Ishikawa (cell line): ENCODE measurements at regions not wholly inside any gene's neighbourhood (a gene's known extent, or its start where the extent isn't known, plus 50 kb on each side); places are given as distances from the start of the nearest gene placed in this dataset.

Source experiments
- CEBPB ChIP-seq: IDR thresholded peaks from 2 replicates; pipeline ENCODE4 v1.6.1; 2012
- CREB1 ChIP-seq: IDR thresholded peaks from 2 replicates; pipeline ENCODE4 v1.6.1; 2012; ENCODE audit warnings: low read depth
- EGR1 ChIP-seq: IDR thresholded peaks from 2 replicates; pipeline ENCODE4 v1.6.1; 2012
- EP300 ChIP-seq: IDR thresholded peaks from 2 replicates; pipeline ENCODE4 v1.6.1; 2012; ENCODE audit warnings: borderline replicate concordance
- FOXM1 ChIP-seq: IDR thresholded peaks from 2 replicates; pipeline ENCODE4 v1.6.1; 2012; ENCODE audit warnings: low read depth, borderline replicate concordance
- MAX ChIP-seq: IDR thresholded peaks from 2 replicates; pipeline ENCODE4 v1.6.1; 2012
- NFIC ChIP-seq: IDR thresholded peaks from 2 replicates; pipeline ENCODE4 v1.6.1; 2012
- RAD21 ChIP-seq: IDR thresholded peaks from 2 replicates; pipeline ENCODE4 v1.6.1; 2012; ENCODE audit warnings: low read depth
- TAF1 ChIP-seq: IDR thresholded peaks from 2 replicates; pipeline ENCODE4 v1.6.1; 2012; ENCODE audit warnings: low read depth, mild to moderate bottlenecking
- TCF12 ChIP-seq: IDR thresholded peaks from 2 replicates; pipeline ENCODE4 v1.6.1; 2012; ENCODE audit warnings: low read depth
- TEAD4 ChIP-seq: IDR thresholded peaks from 2 replicates; pipeline ENCODE4 v1.6.1; 2012
- YY1 ChIP-seq: IDR thresholded peaks from 2 replicates; pipeline ENCODE4 v1.6.1; 2012; ENCODE audit warnings: low read depth
- ZBTB7A ChIP-seq: IDR thresholded peaks from 2 replicates; pipeline ENCODE4 v1.6.1; 2012; ENCODE audit warnings: low read depth
- TF ChIP-seq, protein P1 (sequence below): IDR thresholded peaks from 2 replicates; pipeline ENCODE4 v1.6.1; 2012; ENCODE audit warnings: low read depth, mild to moderate bottlenecking
- TF ChIP-seq, protein P2 (sequence below): IDR thresholded peaks from 2 replicates; pipeline ENCODE4 v1.6.1; 2012

DNA sequence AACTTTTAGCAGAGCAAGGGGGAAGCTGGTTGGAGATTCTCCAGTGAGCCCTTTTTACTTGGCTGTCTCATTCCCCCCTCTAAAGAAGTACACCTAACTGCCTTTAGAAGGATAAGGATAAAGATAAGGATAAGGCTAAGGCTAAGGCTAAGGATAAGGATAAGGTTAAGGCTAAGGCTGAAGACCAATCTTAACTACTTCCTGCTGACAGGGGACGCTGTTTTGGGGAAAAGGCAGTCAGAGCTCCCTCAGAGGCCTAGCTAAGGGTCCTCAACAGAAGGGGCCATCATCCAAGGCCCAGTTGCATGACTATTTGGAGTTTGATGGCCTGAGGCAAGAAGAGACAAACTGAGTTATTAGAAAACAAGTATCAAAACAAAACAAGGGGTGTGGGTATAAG lies 94.3 kb upstream of the ARPP21 start:
- TF ChIP-seq NFIC (no peak), TAF1 (no peak), RAD21 (no peak), TCF12 (no peak), EGR1 (no peak)
- TF ChIP-seq, protein P1, sequence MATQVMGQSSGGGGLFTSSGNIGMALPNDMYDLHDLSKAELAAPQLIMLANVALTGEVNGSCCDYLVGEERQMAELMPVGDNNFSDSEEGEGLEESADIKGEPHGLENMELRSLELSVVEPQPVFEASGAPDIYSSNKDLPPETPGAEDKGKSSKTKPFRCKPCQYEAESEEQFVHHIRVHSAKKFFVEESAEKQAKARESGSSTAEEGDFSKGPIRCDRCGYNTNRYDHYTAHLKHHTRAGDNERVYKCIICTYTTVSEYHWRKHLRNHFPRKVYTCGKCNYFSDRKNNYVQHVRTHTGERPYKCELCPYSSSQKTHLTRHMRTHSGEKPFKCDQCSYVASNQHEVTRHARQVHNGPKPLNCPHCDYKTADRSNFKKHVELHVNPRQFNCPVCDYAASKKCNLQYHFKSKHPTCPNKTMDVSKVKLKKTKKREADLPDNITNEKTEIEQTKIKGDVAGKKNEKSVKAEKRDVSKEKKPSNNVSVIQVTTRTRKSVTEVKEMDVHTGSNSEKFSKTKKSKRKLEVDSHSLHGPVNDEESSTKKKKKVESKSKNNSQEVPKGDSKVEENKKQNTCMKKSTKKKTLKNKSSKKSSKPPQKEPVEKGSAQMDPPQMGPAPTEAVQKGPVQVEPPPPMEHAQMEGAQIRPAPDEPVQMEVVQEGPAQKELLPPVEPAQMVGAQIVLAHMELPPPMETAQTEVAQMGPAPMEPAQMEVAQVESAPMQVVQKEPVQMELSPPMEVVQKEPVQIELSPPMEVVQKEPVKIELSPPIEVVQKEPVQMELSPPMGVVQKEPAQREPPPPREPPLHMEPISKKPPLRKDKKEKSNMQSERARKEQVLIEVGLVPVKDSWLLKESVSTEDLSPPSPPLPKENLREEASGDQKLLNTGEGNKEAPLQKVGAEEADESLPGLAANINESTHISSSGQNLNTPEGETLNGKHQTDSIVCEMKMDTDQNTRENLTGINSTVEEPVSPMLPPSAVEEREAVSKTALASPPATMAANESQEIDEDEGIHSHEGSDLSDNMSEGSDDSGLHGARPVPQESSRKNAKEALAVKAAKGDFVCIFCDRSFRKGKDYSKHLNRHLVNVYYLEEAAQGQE, result no peak

GRCh38 chr3:35549690-35550089 lies 89.6 kb upstream of the ARPP21 start:
- TF ChIP-seq ZBTB7A (no peak), NFIC (no peak), CREB1 (no peak), MAX (no peak)

GRCh38 chr3:35562141-35562540 lies 77.2 kb upstream of the ARPP21 start:
- TF ChIP-seq FOXM1 (no peak), TCF12 (no peak), YY1 (no peak), CEBPB (no peak), EP300 (no peak), TAF1 (no peak), ZBTB7A (no peak), TEAD4 (no peak), MAX (no peak), EGR1 (no peak), NFIC (no peak), CREB1 (no peak)
- TF ChIP-seq, protein P1, result no peak
- TF ChIP-seq, protein P2, sequence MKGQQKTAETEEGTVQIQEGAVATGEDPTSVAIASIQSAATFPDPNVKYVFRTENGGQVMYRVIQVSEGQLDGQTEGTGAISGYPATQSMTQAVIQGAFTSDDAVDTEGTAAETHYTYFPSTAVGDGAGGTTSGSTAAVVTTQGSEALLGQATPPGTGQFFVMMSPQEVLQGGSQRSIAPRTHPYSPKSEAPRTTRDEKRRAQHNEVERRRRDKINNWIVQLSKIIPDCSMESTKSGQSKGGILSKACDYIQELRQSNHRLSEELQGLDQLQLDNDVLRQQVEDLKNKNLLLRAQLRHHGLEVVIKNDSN, result no peak

DNA sequence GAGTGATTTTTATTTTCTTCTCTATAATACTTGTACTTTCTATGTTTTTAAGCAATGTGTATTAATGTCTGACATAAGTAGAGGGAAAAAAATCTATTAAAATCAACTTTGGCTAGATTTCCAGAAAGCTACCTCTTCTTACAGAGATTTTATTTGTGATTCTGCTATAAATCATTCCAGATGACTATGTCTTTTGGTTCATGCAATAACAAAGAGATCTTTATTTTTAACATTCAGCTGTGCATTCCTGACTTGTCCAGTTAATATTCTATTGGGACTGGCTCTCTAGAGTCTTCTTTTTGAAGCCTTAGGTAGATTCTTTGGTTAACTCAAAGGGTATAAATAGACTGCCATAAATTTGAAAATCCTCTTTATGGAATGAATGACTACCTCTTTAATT lies 74.3 kb upstream of the ARPP21 start:
- no peak for TF ChIP-seq NFIC
- TF ChIP-seq TAF1, result no peak
- no peak for TF ChIP-seq ZBTB7A
- TF ChIP-seq, protein P2, result no peak
- no peak for TF ChIP-seq FOXM1
- TF ChIP-seq, protein P1, result no peak
- no peak for TF ChIP-seq TEAD4
- TF ChIP-seq CEBPB, result no peak
